ENCODE measurements at regions not wholly inside any gene's neighbourhood (a gene's known extent, or its start where the extent isn't known, plus 50 kb on each side); places are given as distances from the start of the nearest gene placed in this dataset.

DNA sequence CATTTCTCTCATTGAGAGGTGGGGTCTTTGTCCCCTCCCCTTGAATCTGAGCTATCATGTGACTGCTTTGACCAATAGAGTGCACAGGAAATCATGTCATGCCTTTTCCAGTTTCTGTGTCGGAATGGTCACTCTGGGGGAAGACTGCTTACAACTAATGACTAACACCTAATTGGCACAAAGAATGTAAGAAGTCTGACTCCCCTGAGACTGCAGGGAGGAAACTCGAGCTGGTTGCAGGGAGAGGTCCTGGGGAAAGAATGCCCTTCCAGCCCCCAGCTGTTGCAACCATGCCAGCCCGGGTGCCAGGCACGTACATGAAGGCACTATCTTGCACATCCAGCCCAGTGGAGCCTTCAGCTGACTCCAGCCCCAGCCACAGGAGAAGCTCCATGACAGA is 254.2 kb downstream of the DHX15 start:
- DNase-seq (ENCODE audit: low spot score): no peak
- in situ Hi-C loops (cut with MboI; ENCODE audit: low pct_unique_long_range_greater_than_20kb, low sequenced_read_pairs, unreplicated experiment): no loop called here
- TF ChIP-seq, protein P1, sequence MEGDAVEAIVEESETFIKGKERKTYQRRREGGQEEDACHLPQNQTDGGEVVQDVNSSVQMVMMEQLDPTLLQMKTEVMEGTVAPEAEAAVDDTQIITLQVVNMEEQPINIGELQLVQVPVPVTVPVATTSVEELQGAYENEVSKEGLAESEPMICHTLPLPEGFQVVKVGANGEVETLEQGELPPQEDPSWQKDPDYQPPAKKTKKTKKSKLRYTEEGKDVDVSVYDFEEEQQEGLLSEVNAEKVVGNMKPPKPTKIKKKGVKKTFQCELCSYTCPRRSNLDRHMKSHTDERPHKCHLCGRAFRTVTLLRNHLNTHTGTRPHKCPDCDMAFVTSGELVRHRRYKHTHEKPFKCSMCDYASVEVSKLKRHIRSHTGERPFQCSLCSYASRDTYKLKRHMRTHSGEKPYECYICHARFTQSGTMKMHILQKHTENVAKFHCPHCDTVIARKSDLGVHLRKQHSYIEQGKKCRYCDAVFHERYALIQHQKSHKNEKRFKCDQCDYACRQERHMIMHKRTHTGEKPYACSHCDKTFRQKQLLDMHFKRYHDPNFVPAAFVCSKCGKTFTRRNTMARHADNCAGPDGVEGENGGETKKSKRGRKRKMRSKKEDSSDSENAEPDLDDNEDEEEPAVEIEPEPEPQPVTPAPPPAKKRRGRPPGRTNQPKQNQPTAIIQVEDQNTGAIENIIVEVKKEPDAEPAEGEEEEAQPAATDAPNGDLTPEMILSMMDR (IDR thresholded peaks at IDR 0.05; ENCODE audit: extremely low read depth, insufficient read depth, missing control alignments): no peak

DNA sequence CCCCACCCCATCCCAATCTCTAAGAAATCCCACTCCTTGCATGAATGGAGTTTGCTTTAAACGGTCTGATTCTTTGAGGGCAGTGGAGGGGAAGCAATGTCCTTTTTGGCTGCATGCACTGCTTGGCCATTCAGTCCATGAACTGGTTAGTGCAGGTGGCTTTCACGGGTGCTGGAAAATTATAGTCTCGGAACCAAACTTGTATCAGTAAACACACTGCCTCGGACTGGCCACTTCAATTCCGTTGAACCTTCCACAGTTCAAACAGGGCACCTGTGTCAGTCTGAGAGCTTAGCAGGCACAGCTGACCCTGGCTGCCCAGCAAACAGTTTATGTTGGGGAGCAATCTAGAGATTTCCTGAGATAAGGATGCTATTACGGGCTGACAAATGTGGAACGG is 255.6 kb downstream of the DHX15 start:
- in situ Hi-C loops (cut with MboI; ENCODE audit: low pct_unique_long_range_greater_than_20kb, low sequenced_read_pairs, unreplicated experiment): no loop called here
- TF ChIP-seq, protein P1 (IDR thresholded peaks at IDR 0.05; ENCODE audit: extremely low read depth, insufficient read depth, missing control alignments): no peak
- DNase-seq (ENCODE audit: low spot score): no peak

DNA sequence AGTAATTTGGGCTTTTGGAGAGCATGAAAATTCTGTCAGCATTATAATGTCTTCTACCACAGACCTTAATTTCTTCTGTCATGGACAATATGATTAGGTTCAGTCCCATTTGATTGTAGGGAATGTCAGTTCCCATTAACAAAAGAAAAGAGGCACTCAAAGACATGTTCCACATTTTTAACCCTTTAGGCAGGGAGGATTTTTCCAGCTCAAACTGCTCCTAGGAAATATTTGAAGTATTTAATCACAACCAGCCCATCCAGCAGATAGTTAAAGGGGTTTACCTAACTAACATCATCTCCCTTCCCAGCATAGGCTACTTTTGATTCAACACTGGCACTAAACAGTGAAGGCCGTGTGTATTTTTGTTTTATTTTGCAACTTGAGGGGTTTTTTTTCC is 256.0 kb downstream of the DHX15 start:
- no peak for DNase-seq (ENCODE audit: low spot score)

DNA sequence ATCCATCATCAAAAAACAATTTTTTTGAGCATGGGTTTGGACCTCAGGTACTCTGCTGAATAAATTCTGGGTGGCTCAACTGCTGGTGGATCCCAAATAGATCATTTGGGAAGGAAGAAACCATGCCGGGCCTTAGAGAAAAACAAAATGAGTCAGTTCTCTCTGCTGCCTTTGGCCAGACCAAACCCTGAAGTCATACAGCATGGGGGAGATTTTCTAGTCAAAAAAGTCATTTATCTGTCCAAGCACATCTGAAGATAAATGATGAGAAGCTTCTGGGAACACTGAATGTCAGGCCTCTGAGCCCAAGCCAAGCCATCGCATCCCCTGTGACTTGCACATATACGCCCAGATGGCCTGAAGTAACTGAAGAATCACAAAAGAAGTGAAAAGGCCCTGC is 261.4 kb downstream of the DHX15 start:
- TF ChIP-seq, protein P1 (IDR thresholded peaks at IDR 0.05; ENCODE audit: extremely low read depth, insufficient read depth, missing control alignments): no peak
- in situ Hi-C loops (cut with MboI; ENCODE audit: low pct_unique_long_range_greater_than_20kb, low sequenced_read_pairs, unreplicated experiment): no loop called here
- no peak for DNase-seq (ENCODE audit: low spot score)

More for the DNA sequence above, 256.0 kb downstream of the DHX15 start:
- in situ Hi-C loops (cut with MboI; ENCODE audit: low pct_unique_long_range_greater_than_20kb, low sequenced_read_pairs, unreplicated experiment): no loop called here
- TF ChIP-seq, protein P1 (IDR thresholded peaks at IDR 0.05; ENCODE audit: extremely low read depth, insufficient read depth, missing control alignments): no peak

DNA sequence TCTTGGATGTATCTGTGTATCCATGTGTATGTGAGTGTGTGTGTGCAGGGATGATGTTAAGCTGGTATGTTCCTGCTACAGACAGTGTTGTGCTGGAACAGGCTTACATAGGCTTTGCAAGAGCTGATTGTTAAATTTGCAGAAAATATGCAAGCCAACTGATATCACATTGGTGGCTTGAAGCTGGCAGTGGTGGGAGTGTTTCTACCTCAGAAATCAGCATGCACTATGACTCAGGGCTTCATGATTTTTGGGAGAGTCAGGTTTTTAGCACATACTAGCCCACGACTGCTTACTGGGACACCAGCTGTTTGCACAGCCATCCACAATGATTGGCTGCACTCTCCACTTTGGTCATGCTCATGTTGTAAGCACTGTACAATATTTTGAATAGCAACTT is 261.8 kb downstream of the DHX15 start:
- TF ChIP-seq, protein P1 (IDR thresholded peaks at IDR 0.05; ENCODE audit: extremely low read depth, insufficient read depth, missing control alignments): no peak
- in situ Hi-C loops (cut with MboI; ENCODE audit: low pct_unique_long_range_greater_than_20kb, low sequenced_read_pairs, unreplicated experiment): no loop called here
- no peak for DNase-seq (ENCODE audit: low spot score)

DNA sequence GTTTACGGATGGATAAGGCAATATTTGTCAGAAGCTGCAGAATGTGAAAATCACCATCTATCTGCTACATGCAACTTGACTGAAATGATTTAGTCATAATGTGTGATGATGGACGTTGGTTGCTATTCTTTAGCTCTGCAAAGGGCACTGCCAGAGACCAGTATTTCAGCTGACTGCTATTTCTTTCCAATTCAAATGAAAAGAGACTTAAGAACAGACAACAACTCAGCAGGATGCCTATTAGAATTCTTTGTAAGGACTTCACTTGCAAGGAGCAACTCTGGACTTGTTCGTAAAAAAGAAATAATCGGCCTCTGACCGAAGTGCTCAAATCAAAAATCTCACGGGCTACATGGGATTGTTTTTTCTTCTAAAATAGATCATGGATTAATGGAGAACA is 262.7 kb downstream of the DHX15 start:
- DNase-seq (ENCODE audit: low spot score): no peak

More for the DNA sequence above, 262.7 kb downstream of the DHX15 start:
- in situ Hi-C loops (cut with MboI; ENCODE audit: low pct_unique_long_range_greater_than_20kb, low sequenced_read_pairs, unreplicated experiment): no loop called here
- TF ChIP-seq, protein P1 (IDR thresholded peaks at IDR 0.05; ENCODE audit: extremely low read depth, insufficient read depth, missing control alignments): no peak
